GM12878 (cell line): ENCODE measurements at regions not wholly inside any gene's neighbourhood (a gene's known extent, or its start where the extent isn't known, plus 50 kb on each side); places are given as distances from the start of the nearest gene placed in this dataset.

ENCODE experiments used
- ATAC-seq: fragments of 200-7000 bp; cut with Tn5 transposase; 3 replicates; pipeline ENCODE4 v1.9.1; 2020; ENCODE audit warnings: mild to moderate bottlenecking, moderate library complexity
- BruUV-seq: library from RNA; stranded (reverse); fragments of 400-500 nt; replicated peaks from 2 replicates; lab custom pipeline; 2021; lab: Mats Ljungman, UMichigan
- CTCF ChIA-PET: fragments of 300-600 bp; sonication (Branson Sonifier 250); formaldehyde crosslinking; extraction: SDS; loops from one replicate; lab custom pipeline; 2021; ENCODE audit warnings: inconsistent platforms; lab: Yijun Ruan, JAX
- POLR2A ChIA-PET: fragments of 350-600 bp; formaldehyde crosslinking; extraction: SDS; loops from one replicate; lab custom pipeline; 2021; ENCODE audit warnings: inconsistent platforms; lab: Charles Lee
- RAD21 ChIA-PET: fragments of 300-600 bp; sonication (Branson Sonifier 250); formaldehyde crosslinking; loops from one replicate; lab custom pipeline; 2023; ENCODE audit warnings: antibody characterized with exemption; ENCODE audit not compliant: unreplicated experiment; lab: Charles Lee
- SMC1A ChIA-PET: fragments of 300-600 bp; sonication (Branson Sonifier 250); formaldehyde crosslinking; loops from one replicate; lab custom pipeline; 2023; ENCODE audit not compliant: unreplicated experiment, uncharacterized antibody; lab: Charles Lee
- DNase-seq: peaks from one replicate; pipeline ENCODE4 v3.0.0-alpha.2; 2011; ENCODE audit warnings: low read depth, low spot score
- FAIRE-seq: peaks from 3 replicates; lab custom pipeline; 2011; peaks lifted over from hg19 to GRCh38; lab: Jason Lieb, UNC
- H2AFZ ChIP-seq: 2 replicates; pipeline ENCODE4 v1.6.0; 2011; ENCODE audit warnings: low read depth, low read length, control low read depth; ENCODE audit not compliant: control insufficient read depth
- H3K27ac ChIP-seq: 2 replicates; pipeline ENCODE4 v1.5.1; 2011; ENCODE audit warnings: control low read depth; ENCODE audit not compliant: control insufficient read depth, insufficient read depth
- H3K27me3 ChIP-seq, 2 experiments: replicated peaks in 1 of 2; 2 replicates each; pipeline versions ENCODE4 v1.6.0 to v1.6.1; 2011; ENCODE audit warnings: low read length in 1 of 2; ENCODE audit not compliant: control insufficient read depth in 2 of 2, insufficient read depth in 2 of 2
- H3K36me3 ChIP-seq, 2 experiments: 2 replicates each; pipeline ENCODE4 v1.5.1; 2011; ENCODE audit warnings: low read length in 1 of 2; ENCODE audit not compliant: control insufficient read depth in 2 of 2, insufficient read depth in 2 of 2
- H3K4me1 ChIP-seq: 2 replicates; pipeline ENCODE4 v1.6.1; 2011; ENCODE audit warnings: mild to moderate bottlenecking, low read length, moderate library complexity, mixed read lengths; ENCODE audit not compliant: control insufficient read depth, insufficient read depth
- H3K4me2 ChIP-seq: 2 replicates; pipeline ENCODE4 v1.6.0; 2011; ENCODE audit warnings: control low read depth; ENCODE audit not compliant: control insufficient read depth, insufficient read depth
- H3K4me3 ChIP-seq: fragments of 200-600 bp; sonication (generic); 2 replicates; pipeline ENCODE4 v1.5.1; 2016
- H3K79me2 ChIP-seq: 2 replicates; pipeline ENCODE4 v1.6.0; 2011; ENCODE audit warnings: low read length; ENCODE audit not compliant: control insufficient read depth, insufficient read depth
- H3K9ac ChIP-seq: 2 replicates; pipeline ENCODE4 v1.8.0; 2011; ENCODE audit warnings: low read length, control low read depth, mixed read lengths; ENCODE audit not compliant: control insufficient read depth, insufficient read depth
- H3K9me3 ChIP-seq: replicated peaks from 3 replicates; pipeline ENCODE4 v1.5.1; 2011; ENCODE audit warnings: mild to moderate bottlenecking, low read length; ENCODE audit not compliant: control insufficient read depth, insufficient read depth
- H4K20me1 ChIP-seq: 2 replicates; pipeline ENCODE4 v1.6.0; 2011; ENCODE audit not compliant: control insufficient read depth, insufficient read depth
- CEBPB ChIP-seq, 2 experiments: fragments of 150-350 bp in 1 of 2; IDR thresholded peaks; 2 replicates each; pipeline ENCODE4 v1.6.1; 2012 to 2014; ENCODE audit warnings: low read depth in 2 of 2, low read length in 2 of 2, borderline replicate concordance in 1 of 2, inconsistent platforms in 1 of 2
- E2F4 ChIP-seq: IDR thresholded peaks from 2 replicates; pipeline ENCODE4 v1.6.1; 2012; ENCODE audit warnings: low read depth, low read length, improper control_type of control experiment
- EP300 ChIP-seq, 2 experiments: fragments of 150-350 bp in 1 of 2; IDR thresholded peaks; 2 replicates each; pipeline ENCODE4 v1.6.1; 2011 to 2012; ENCODE audit warnings: low read depth in 2 of 2, low read length in 2 of 2, borderline replicate concordance in 1 of 2, improper control_type of control experiment in 1 of 2, inconsistent platforms in 1 of 2; ENCODE audit not compliant: control insufficient read depth in 1 of 2
- MEF2A ChIP-seq: IDR thresholded peaks from 2 replicates; pipeline ENCODE4 v1.6.1; 2011; ENCODE audit warnings: low read depth, mild to moderate bottlenecking, low read length, moderate library complexity; ENCODE audit not compliant: insufficient read depth
- MYB ChIP-seq: fragments of 150-350 bp; IDR thresholded peaks from 2 replicates; pipeline ENCODE4 v1.6.1; 2014; ENCODE audit warnings: mild to moderate bottlenecking, low read depth, low read length, borderline replicate concordance
- SIX5 ChIP-seq: IDR thresholded peaks from 2 replicates; pipeline ENCODE4 v1.6.1; 2011; ENCODE audit warnings: mild to moderate bottlenecking, low read depth, low read length, moderate library complexity; ENCODE audit not compliant: severe bottlenecking
- SREBF2 ChIP-seq: IDR thresholded peaks from 2 replicates; pipeline ENCODE4 v1.6.1; 2012; ENCODE audit warnings: mild to moderate bottlenecking, low read length
- TBL1XR1 ChIP-seq: IDR thresholded peaks from 2 replicates; pipeline ENCODE4 v1.6.1; 2012; ENCODE audit warnings: low read depth, low read length, improper control_type of control experiment
- YY1 ChIP-seq: IDR thresholded peaks from 2 replicates; pipeline ENCODE4 v1.6.1; 2011; ENCODE audit warnings: low read depth, mild to moderate bottlenecking, low read length
- ZBED1 ChIP-seq: IDR thresholded peaks from 2 replicates; pipeline ENCODE4 v1.6.1; 2016; ENCODE audit warnings: borderline replicate concordance
- ZNF274 ChIP-seq: IDR thresholded peaks from one replicate; pipeline ENCODE4 v1.8.0; 2011; ENCODE audit not compliant: insufficient read length, insufficient read depth
- WGBS: methylation state at CpG from one replicate; pipeline ENCODE4 v1.1.6; 2016; ENCODE audit warnings: low lambda C conversion rate; ENCODE audit not compliant: insufficient replicate concordance, insufficient coverage; ENCODE audit errors: missing lambda C conversion rate; 5-methylcytosine and 5-hydroxymethylcytosine counted together
- in situ Hi-C: fragments of 300-500 bp; cut with MboI; formaldehyde crosslinking; loops from 9 replicates; pipeline ENCODE4 v1.14.3; 2018; ENCODE audit warnings: mixed read lengths
- intact Hi-C: fragments of 100-400 bp; cut with micrococcal nuclease; formaldehyde crosslinking; loops from one replicate; pipeline ENCODE4 v1.14.2; 2022; ENCODE audit not compliant: unreplicated experiment

GRCh38 chr17:72590382-72590781 lies 469.6 kb downstream of the SOX9 start:
- Histone ChIP-seq H3K36me3 (no peaks in the 10 kb centered on the region), H3K27me3 (no peaks in the 10 kb centered on the region; a peak in 2 of 4 replicates), H3K4me1 (no peaks in the 10 kb centered on the region), H3K9ac (no peak overlapping the region), H4K20me1 (no peaks in the 10 kb centered on the region), H3K27ac (no peak overlapping the region), H3K4me3 (no peak overlapping the region), H3K9me3 (no peaks in the 10 kb centered on the region; the same call in 2 of the 3 replicates), H2AFZ (no peak overlapping the region), H3K4me2 (no peak overlapping the region), H3K79me2 (no peaks in the 10 kb centered on the region)
- POLR2A ChIA-PET: no interaction called here
- SMC1A ChIA-PET: interaction anchor here (5.2 kb wide), 1 partner anchor 22 kb away, joined by 45 read pairs; no protein-coding TSS in a partner anchor
- 50% methylated on average over 3 of the region's 3 CpGs for WGBS
- in situ Hi-C loops: no loop called here
- intact Hi-C loops: loop anchor here (2.0 kb wide), 1 partner anchor 30 kb away; no protein-coding TSS in a partner anchor
- DNase-seq (no peak), ATAC-seq (no peak), FAIRE-seq (no peak)
- no TSS peak for BruUV-seq
- TF ChIP-seq EP300 (IDR thresholded peaks at IDR 0.05; ENCODE audit: borderline replicate concordance in 1 of 2, control insufficient read depth in 1 of 2, low read depth in 2 of 2, low read length in 2 of 2): no peak
- RAD21 ChIA-PET: interaction anchor here (3.4 to 4.1 kb wide), 2 partner anchors 12 to 22 kb away, joined by 28 to 43 read pairs; no protein-coding TSS in a partner anchor
- CTCF ChIA-PET: interaction anchor here (3.0 kb wide), 1 partner anchor 13 kb away, joined by 12 read pairs; no protein-coding TSS in a partner anchor

DNA sequence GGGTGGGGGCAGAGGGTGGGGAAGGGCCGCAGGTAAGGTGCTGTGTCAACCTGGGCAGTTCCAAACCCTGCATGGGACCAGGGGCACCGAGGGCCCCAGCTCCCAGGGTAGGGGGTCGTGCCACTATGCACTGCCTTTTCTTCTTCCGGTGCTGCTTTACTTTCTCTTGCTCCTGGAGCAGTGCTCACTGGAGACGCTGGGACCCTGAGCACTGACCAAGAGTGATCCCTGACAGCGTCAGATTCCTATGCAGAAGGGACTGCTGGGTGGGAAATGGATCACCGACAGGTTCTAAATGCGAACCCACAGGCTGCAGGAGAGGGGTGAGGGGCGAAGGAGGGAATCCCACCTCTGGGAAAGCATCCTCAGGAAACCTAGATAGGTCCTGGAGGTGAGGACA lies 470.1 kb downstream of the SOX9 start:
- ChIA-PET SMC1A (interaction anchor here (1.3 to 5.2 kb wide), 6 partner anchors 13 to 40 kb away, joined by 3 to 45 read pairs (median 6); no protein-coding TSS in a partner anchor), RAD21 (interaction anchor here (1.5 to 4.1 kb wide), 5 partner anchors 13 to 136 kb away, joined by 3 to 28 read pairs (median 8); no protein-coding TSS in a partner anchor), POLR2A (interaction anchor here (2.5 kb wide), 2 partner anchors 12 to 23 kb away, joined by 23 to 52 read pairs; no protein-coding TSS in a partner anchor), CTCF (interaction anchor here (1.2 to 3.0 kb wide), 4 partner anchors 13 to 34 kb away, joined by 4 to 12 read pairs (median 5); no protein-coding TSS in a partner anchor)
- Histone ChIP-seq H3K79me2 (no peaks in the 10 kb centered on the region), H4K20me1 (no peaks in the 10 kb centered on the region), H3K9me3 (no peaks in the 10 kb centered on the region; the same call in 2 of the 3 replicates), H3K36me3 (no peaks in the 10 kb centered on the region), H3K27ac (no peak overlapping the region), H3K4me3 (no peak overlapping the region), H3K9ac (no peak overlapping the region), H3K27me3 (no peaks in the 10 kb centered on the region; a peak in 2 of 4 replicates), H2AFZ (no peak overlapping the region), H3K4me1 (no peaks in the 10 kb centered on the region), H3K4me2 (no peak overlapping the region)
- ATAC-seq: no peak
- no TSS peak for BruUV-seq
- FAIRE-seq: no peak
- in situ Hi-C loops (no loop called here), intact Hi-C loops (loop anchor here (2.0 kb wide), 1 partner anchor 30 kb away; no protein-coding TSS in a partner anchor)
- no peak for DNase-seq
- TF ChIP-seq YY1: no peak
- no peak for TF ChIP-seq TBL1XR1
- TF ChIP-seq SIX5: no peak
- no peak for TF ChIP-seq MYB
- TF ChIP-seq MEF2A: no peak
- no peak for TF ChIP-seq CEBPB (IDR thresholded peaks at IDR 0.05; ENCODE audit: borderline replicate concordance in 1 of 2, low read depth in 2 of 2, low read length in 2 of 2)
- no peak for TF ChIP-seq ZBED1
- no peak for TF ChIP-seq E2F4
- no peak for TF ChIP-seq SREBF2
- TF ChIP-seq ZNF274: no peak
- no peak for TF ChIP-seq EP300 (IDR thresholded peaks at IDR 0.05; ENCODE audit: borderline replicate concordance in 1 of 2, control insufficient read depth in 1 of 2, low read depth in 2 of 2, low read length in 2 of 2)
- WGBS: 58% methylated on average over 8 of the region's 9 CpGs
